Uterus (tissue), 2 donors: ENCODE measurements at regions not wholly inside any gene's neighbourhood (a gene's known extent, or its start where the extent isn't known, plus 50 kb on each side); places are given as distances from the start of the nearest gene placed in this dataset.

Experiments
- CTCF ChIP-seq, 4 experiments: fragments of 200-600 bp in 2 of 4; fragments of 450-650 bp in 2 of 4; sonication (generic) in 2 of 4; IDR thresholded peaks; one replicate each; pipeline ENCODE4 v1.5.1; 2016 to 2019; ENCODE audit warnings: antibody characterized with exemption in 4 of 4, mild to moderate bottlenecking in 2 of 4, moderate library complexity in 1 of 4
- POLR2A ChIP-seq, 2 donors: fragments of 450-650 bp; IDR thresholded peaks; one replicate each; pipeline ENCODE4 v1.6.1; 2016; ENCODE audit warnings: antibody characterized with exemption in 2 of 2, mild to moderate bottlenecking in 1 of 2, moderate library complexity in 1 of 2

DNA sequence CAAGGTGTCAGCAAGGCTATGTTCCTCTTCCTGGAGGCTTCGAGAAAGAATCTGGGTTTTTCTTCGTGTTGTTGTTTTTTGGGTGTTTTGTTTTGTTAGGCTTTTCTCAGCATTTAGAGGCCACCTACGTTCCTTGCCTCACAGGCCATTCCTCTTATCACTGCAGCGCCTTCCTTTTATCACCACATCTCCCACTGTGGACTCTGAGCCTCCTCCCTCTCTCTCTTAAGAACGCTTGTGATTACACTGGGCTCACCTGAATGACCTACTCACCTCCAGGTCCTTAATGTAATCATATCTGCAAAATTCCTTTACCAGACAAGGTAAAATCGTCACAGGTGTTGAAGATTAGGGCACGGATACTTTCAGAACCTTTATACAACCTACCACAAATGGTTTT lies 340.8 kb downstream of the DTWD2 start:
- TF ChIP-seq CTCF (IDR thresholded peaks at IDR 0.05): no peak
- no peak for TF ChIP-seq POLR2A (IDR thresholded peaks at IDR 0.05)
